Heart right ventricle (tissue), 16 donors: ENCODE measurements at regions not wholly inside any gene's neighbourhood (a gene's known extent, or its start where the extent isn't known, plus 50 kb on each side); places are given as distances from the start of the nearest gene placed in this dataset.

ENCODE experiments used
- ATAC-seq, 8 donors: fragments of 200-7000 bp; cut with Tn5 transposase; one replicate each; pipeline ENCODE4 v1.9.1; 2020; ENCODE audit warnings: mild to moderate bottlenecking in 8 of 8, moderate library complexity in 8 of 8, moderate number of reproducible peaks in 1 of 8
- DNase-seq, 2 donors: peaks; one replicate each; pipeline ENCODE4 v3.0.0-alpha.2; 2020
- H3K27ac ChIP-seq, 10 donors: fragments of 200-600 bp; sonication (generic) in 2 of 10; one replicate each; pipeline versions ENCODE4 v1.5.0 to v1.8.0; 2020 to 2022; ENCODE audit warnings: mild to moderate bottlenecking in 3 of 10
- H3K27me3 ChIP-seq, 7 donors: fragments of 200-600 bp; one replicate each; pipeline ENCODE4 v1.8.0; 2021 to 2022; ENCODE audit warnings: mild to moderate bottlenecking in 2 of 7
- H3K36me3 ChIP-seq, 9 donors: fragments of 200-600 bp; sonication (generic) in 1 of 9; one replicate each; pipeline versions ENCODE4 v1.5.0 to v1.8.0; 2020 to 2022; ENCODE audit warnings: mild to moderate bottlenecking in 2 of 9
- H3K4me1 ChIP-seq, 9 donors: fragments of 200-600 bp; sonication (generic) in 1 of 9; one replicate each; pipeline versions ENCODE4 v1.5.0 to v1.8.0; 2020 to 2022; ENCODE audit warnings: mild to moderate bottlenecking in 4 of 9
- H3K4me3 ChIP-seq, 10 donors: fragments of 200-600 bp; sonication (generic) in 2 of 10; one replicate each; pipeline versions ENCODE4 v1.5.0 to v1.8.0; 2020 to 2022; ENCODE audit warnings: mild to moderate bottlenecking in 7 of 10, moderate library complexity in 2 of 10
- H3K9me3 ChIP-seq, 11 donors: fragments of 200-600 bp in 10 of 11; sonication (generic) in 2 of 11; one replicate each; pipeline versions ENCODE4 v1.5.0 to v1.8.0; 2013 to 2022; ENCODE audit warnings: mild to moderate bottlenecking in 2 of 11, control low read depth in 1 of 11, moderate library complexity in 1 of 11
- WGBS, 2 donors: extraction: QIAGEN DNeasy Blood & Tissue Kit; methylation state at CpG; one replicate each; pipeline ENCODE4 v1.1.7; 2013; ENCODE audit warnings: inconsistent platforms in 1 of 2; 5-methylcytosine and 5-hydroxymethylcytosine counted together
- intact Hi-C, 10 donors: fragments of 100-400 bp; cut with DNase I; formaldehyde crosslinking; loops; one replicate each; pipeline versions ENCODE4 v1.11.1 to v1.14.2; 2022
- TF ChIP-seq, protein P1 (sequence below), 9 donors: fragments of 200-600 bp; sonication (generic) in 2 of 9; IDR thresholded peaks; one replicate each; pipeline versions ENCODE4 v1.5.0 to v1.8.0; 2021 to 2022; ENCODE audit warnings: antibody characterized with exemption in 9 of 9, mild to moderate bottlenecking in 5 of 9, moderate library complexity in 1 of 9
- donor health status: Arrhythmogenic right ventricular cardiomyopathy.
- donor health status: ischemic (EF 13 %, LVEDD 7.1; RV severe dilation, severe dysfunction).
- donor health status: healthy with polysubstance abuse.
- donor health status: DM: no; HTN: yes; CAD: no.
- donor health status: DM: no; HTN: no; CAD: no.
- donor health status: ischemic (EF 25% LVEDD 6.9; RV normal size, moderate dysfunction).
- donor health status: ischemic (EF 25% LVEDD 5.7; RV mildly dilated, moderate dysfunction).
- donor health status: healthy.
- donor health status: DM: yes; HTN: yes; CAD: no.
- donor health status: Ischemic cardiomyopathy.
- donor health status: ischemic (EF 35%, LVEDD 5.7; RV mildly dilated, moderate dysfunction).
- donor health status: nonischemic (EF 11% LVEDD 7.7; RV severe dilation, severe dysfunction).
- donor health status: DM: yes; HTN: yes; CAD: no.
- donor health status: PGD.
- donor health status: ischemic (EF 29% LVEDD 5.4; RV normal size, mild dysfunction).
- donor health status: nonischemic (EF 23%, LVEDD 6.1; RV moderate dilation, normal function).

DNA sequence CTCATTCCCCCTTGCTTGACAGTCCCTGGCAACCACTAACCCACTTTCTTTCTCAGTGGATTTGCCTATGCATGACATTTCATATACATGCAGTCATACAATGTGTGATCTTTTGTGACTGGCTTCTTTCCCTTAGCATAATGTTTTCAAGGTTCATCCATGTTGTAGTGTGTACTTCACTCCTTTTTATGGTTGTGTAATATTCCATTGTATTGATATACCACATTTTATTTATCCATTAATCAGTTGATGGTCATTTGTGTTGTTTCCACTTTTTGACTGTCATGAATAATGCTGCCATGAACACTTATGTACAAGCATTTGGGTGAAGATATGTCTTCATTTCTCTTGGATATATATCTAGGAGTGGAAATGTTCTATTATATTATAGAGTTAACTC, 127.7 kb upstream of the GRIK3 start:
- Histone ChIP-seq H3K27me3 (peaks cover 0 to 4% (median 0%) of the 10 kb centered on the region in 7 donors), H3K4me3 (no peak overlapping the region), H3K9me3 (peaks cover 0 to 50% (median 15%) of the 10 kb centered on the region in 11 donors), H3K27ac (no peak overlapping the region), H3K36me3 (no peaks in the 10 kb centered on the region), H3K4me1 (no peaks in the 10 kb centered on the region)
- TF ChIP-seq, protein P1, sequence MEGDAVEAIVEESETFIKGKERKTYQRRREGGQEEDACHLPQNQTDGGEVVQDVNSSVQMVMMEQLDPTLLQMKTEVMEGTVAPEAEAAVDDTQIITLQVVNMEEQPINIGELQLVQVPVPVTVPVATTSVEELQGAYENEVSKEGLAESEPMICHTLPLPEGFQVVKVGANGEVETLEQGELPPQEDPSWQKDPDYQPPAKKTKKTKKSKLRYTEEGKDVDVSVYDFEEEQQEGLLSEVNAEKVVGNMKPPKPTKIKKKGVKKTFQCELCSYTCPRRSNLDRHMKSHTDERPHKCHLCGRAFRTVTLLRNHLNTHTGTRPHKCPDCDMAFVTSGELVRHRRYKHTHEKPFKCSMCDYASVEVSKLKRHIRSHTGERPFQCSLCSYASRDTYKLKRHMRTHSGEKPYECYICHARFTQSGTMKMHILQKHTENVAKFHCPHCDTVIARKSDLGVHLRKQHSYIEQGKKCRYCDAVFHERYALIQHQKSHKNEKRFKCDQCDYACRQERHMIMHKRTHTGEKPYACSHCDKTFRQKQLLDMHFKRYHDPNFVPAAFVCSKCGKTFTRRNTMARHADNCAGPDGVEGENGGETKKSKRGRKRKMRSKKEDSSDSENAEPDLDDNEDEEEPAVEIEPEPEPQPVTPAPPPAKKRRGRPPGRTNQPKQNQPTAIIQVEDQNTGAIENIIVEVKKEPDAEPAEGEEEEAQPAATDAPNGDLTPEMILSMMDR (IDR thresholded peaks at IDR 0.05): no peak
- DNase-seq (no peak), ATAC-seq (no peak)
- intact Hi-C loops: no loop called here

DNA sequence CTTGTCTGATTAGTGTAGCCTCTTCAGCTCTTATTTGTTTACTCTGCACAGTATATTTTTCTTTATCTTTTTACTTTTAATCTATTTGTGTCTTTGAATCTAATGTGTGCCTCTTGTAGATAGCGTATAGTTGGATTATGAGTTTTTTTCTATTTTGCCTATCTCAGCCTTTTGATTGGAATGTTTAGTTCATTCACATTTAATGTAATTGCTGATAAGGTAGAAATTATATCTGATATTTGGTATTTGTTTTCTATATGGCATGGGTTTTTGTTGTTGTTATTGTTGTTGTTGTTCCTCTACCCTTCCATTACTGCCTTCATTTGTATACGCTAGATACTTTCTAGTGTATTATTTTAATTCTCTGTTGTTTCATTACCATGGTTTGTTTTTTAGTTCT, 131.7 kb upstream of the GRIK3 start:
- 93 to 95% methylated on average over 2 of the region's 2 CpGs for WGBS, 2 donors
- peaks cover 0 to 50% (median 15%) of the 10 kb centered on the region in 11 donors for H3K9me3 ChIP-seq
- TF ChIP-seq, protein P1 (IDR thresholded peaks at IDR 0.05): no peak
- peaks cover 0 to 9% (median 0%) of the 10 kb centered on the region in 7 donors for H3K27me3 ChIP-seq
- no peak overlapping the region for H3K4me3 ChIP-seq
- no peaks in the 10 kb centered on the region for H3K4me1 ChIP-seq
- DNase-seq: no peak
- H3K36me3 ChIP-seq: no peaks in the 10 kb centered on the region
- ATAC-seq: no peak
- H3K27ac ChIP-seq: no peak overlapping the region
- intact Hi-C loops: no loop called here

DNA sequence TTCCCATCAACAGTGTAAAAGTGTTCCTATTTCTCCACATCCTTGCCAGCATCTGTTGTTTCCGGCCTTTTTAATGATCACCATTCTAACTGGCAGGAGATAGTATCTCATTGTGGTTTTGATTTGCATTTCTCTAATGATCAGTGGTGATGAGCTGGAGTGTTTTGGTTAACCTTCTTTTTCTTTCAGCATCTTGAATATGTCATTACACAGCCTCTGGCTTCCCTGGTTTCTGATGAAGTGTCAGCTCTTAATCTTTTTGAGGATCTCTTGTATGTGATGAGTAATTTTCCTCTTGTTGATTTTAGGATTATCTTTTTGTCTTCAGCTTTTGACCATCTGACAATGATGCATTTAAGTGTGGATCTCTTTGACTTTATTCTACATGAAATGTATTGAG, 133.2 kb upstream of the GRIK3 start:
- Histone ChIP-seq H3K4me1 (no peaks in the 10 kb centered on the region), H3K9me3 (peaks cover 0 to 39% (median 9%) of the 10 kb centered on the region in 11 donors), H3K27ac (no peak overlapping the region), H3K27me3 (peaks cover 0 to 20% (median 0%) of the 10 kb centered on the region in 7 donors), H3K4me3 (no peak overlapping the region), H3K36me3 (no peaks in the 10 kb centered on the region)
- intact Hi-C loops: no loop called here
- ATAC-seq: no peak
- WGBS, 2 donors: 80 to 89% methylated on average over 1 of the region's 1 CpG
- TF ChIP-seq, protein P1 (IDR thresholded peaks at IDR 0.05): no peak
- DNase-seq: no peak

DNA sequence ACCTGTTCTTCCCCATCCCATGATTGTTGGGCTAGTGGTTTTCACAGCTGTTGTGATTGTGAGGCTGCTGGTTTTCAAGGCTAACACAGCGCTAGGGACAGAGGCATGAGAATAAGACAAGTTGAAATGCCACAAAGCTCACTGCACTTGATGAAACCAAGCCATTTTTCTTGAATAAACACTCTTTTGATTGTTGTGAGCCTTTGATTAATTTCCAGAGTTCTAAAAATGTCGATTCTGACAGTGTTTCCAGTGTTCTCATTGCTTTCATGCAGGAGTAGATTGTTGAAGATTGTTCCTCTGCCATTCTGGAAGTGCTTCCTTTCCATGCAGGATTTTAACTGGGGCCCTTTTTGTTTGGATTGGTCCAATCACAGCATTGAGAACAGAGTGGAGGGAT, 134.9 kb upstream of the GRIK3 start:
- no peaks in the 10 kb centered on the region for H3K4me1 ChIP-seq
- ATAC-seq (no peak), DNase-seq (no peak)
- H3K9me3 ChIP-seq: peaks cover 0 to 23% (median 0%) of the 10 kb centered on the region in 11 donors
- no peak overlapping the region for H3K4me3 ChIP-seq
- intact Hi-C loops: no loop called here
- no peak overlapping the region for H3K27ac ChIP-seq
- no peaks in the 10 kb centered on the region for H3K36me3 ChIP-seq
- peaks cover 0 to 26% (median 3%) of the 10 kb centered on the region in 7 donors for H3K27me3 ChIP-seq
- 49 to 57% methylated on average over 2 of the region's 2 CpGs for WGBS, 2 donors
- TF ChIP-seq, protein P1 (IDR thresholded peaks at IDR 0.05): no peak
